ENCODE measurements at regions not wholly inside any gene's neighbourhood (a gene's known extent, or its start where the extent isn't known, plus 50 kb on each side); places are given as distances from the start of the nearest gene placed in this dataset.

GRCh38 chr2:181163691-181164090, 183.3 kb downstream of the UBE2E3 start:
- H3K4me3 ChIP-seq (ENCODE audit: low read depth in 1 of 2, low read length in 2 of 2): no peak overlapping the region
- TF ChIP-seq EZH2 (IDR thresholded peaks at IDR 0.05; ENCODE audit: borderline replicate concordance, low read depth, low read length, severe bottlenecking) (no peak), CTCF (IDR thresholded peaks at IDR 0.05; ENCODE audit: borderline replicate concordance, extremely low read depth, low read length, poor library complexity, severe bottlenecking) (no peak)
- peaks cover 2% of the 10 kb centered on the region; the same call in 1 of the 2 replicates for H3K79me2 ChIP-seq (ENCODE audit: insufficient read depth, low read length)
- H3K9me3 ChIP-seq (ENCODE audit: insufficient read depth, low read length, severe bottlenecking): peaks cover 19% of the 10 kb centered on the region
- no peak overlapping the region for H2AFZ ChIP-seq (ENCODE audit: low read depth, low read length)
- peaks cover 9% of the 10 kb centered on the region for H3K36me3 ChIP-seq (ENCODE audit: insufficient read depth, low read length)
- peaks cover 21% of the 10 kb centered on the region for H3K4me1 ChIP-seq (ENCODE audit: insufficient read depth, low read length)
- H3K9ac ChIP-seq (ENCODE audit: low read depth, low read length): no peak overlapping the region
- ATAC-seq (ENCODE audit: insufficient read depth, low read depth) (no peak), DNase-seq (no peak)
- no peaks in the 10 kb centered on the region for H4K20me1 ChIP-seq (ENCODE audit: insufficient read depth, low read length)
- H3K4me2 ChIP-seq (ENCODE audit: insufficient read depth, low read length): no peak overlapping the region
- no peak overlapping the region for H3K27ac ChIP-seq (ENCODE audit: low read length)
- H3K27me3 ChIP-seq (ENCODE audit: insufficient read depth, low read length, poor library complexity): no peaks in the 10 kb centered on the region

GRCh38 chr2:181164699-181165098, 184.3 kb downstream of the UBE2E3 start:
- Histone ChIP-seq H3K36me3 (ENCODE audit: insufficient read depth, low read length) (peaks cover 9% of the 10 kb centered on the region), H3K27me3 (ENCODE audit: insufficient read depth, low read length, poor library complexity) (no peaks in the 10 kb centered on the region), H3K4me2 (ENCODE audit: insufficient read depth, low read length) (no peak overlapping the region), H3K27ac (ENCODE audit: low read length) (no peak overlapping the region), H3K79me2 (ENCODE audit: insufficient read depth, low read length) (peaks cover 2% of the 10 kb centered on the region; the same call in 1 of the 2 replicates), H3K4me3 (ENCODE audit: low read depth in 1 of 2, low read length in 2 of 2) (no peak overlapping the region), H3K9me3 (ENCODE audit: insufficient read depth, low read length, severe bottlenecking) (peaks cover 19% of the 10 kb centered on the region), H3K4me1 (ENCODE audit: insufficient read depth, low read length) (peaks cover 23% of the 10 kb centered on the region), H4K20me1 (ENCODE audit: insufficient read depth, low read length) (no peaks in the 10 kb centered on the region), H2AFZ (ENCODE audit: low read depth, low read length) (no peak overlapping the region), H3K9ac (ENCODE audit: low read depth, low read length) (no peak overlapping the region)
- ATAC-seq (ENCODE audit: insufficient read depth, low read depth): no peak
- DNase-seq: no peak
- TF ChIP-seq EZH2 (IDR thresholded peaks at IDR 0.05; ENCODE audit: borderline replicate concordance, low read depth, low read length, severe bottlenecking) (no peak), CTCF (IDR thresholded peaks at IDR 0.05; ENCODE audit: borderline replicate concordance, extremely low read depth, low read length, poor library complexity, severe bottlenecking) (no peak)

- Histone ChIP-seq H3K79me2 (ENCODE audit: insufficient read depth, low read length) (no peaks in the 10 kb centered on the region; the same call in 1 of the 2 replicates), H3K36me3 (ENCODE audit: insufficient read depth, low read length) (peaks cover 9% of the 10 kb centered on the region), H3K4me3 (ENCODE audit: low read depth in 1 of 2, low read length in 2 of 2) (no peak overlapping the region), H3K4me1 (ENCODE audit: insufficient read depth, low read length) (peaks cover 26% of the 10 kb centered on the region), H3K27ac (ENCODE audit: low read length) (0 out of 2 replicates have a peak overlapping the region, but pooled peaks have one; percentile 44), H4K20me1 (ENCODE audit: insufficient read depth, low read length) (no peaks in the 10 kb centered on the region), H3K9me3 (ENCODE audit: insufficient read depth, low read length, severe bottlenecking) (peaks cover 19% of the 10 kb centered on the region), H3K4me2 (ENCODE audit: insufficient read depth, low read length) (no peak overlapping the region), H2AFZ (ENCODE audit: low read depth, low read length) (no peak overlapping the region), H3K9ac (ENCODE audit: low read depth, low read length) (no peak overlapping the region), H3K27me3 (ENCODE audit: insufficient read depth, low read length, poor library complexity) (no peaks in the 10 kb centered on the region)
- peak; percentile 45 for DNase-seq
- TF ChIP-seq CTCF (IDR thresholded peaks at IDR 0.05; ENCODE audit: borderline replicate concordance, extremely low read depth, low read length, poor library complexity, severe bottlenecking): no peak
- TF ChIP-seq EZH2 (IDR thresholded peaks at IDR 0.05; ENCODE audit: borderline replicate concordance, low read depth, low read length, severe bottlenecking): no peak
- ATAC-seq (ENCODE audit: insufficient read depth, low read depth): peak; percentile 93
Observed at GRCh38 chr2:181165199-181165868, 184.9 kb downstream of the UBE2E3 start.
